OCI-LY1 (cell line): ENCODE measurements at regions not wholly inside any gene's neighbourhood (a gene's known extent, or its start where the extent isn't known, plus 50 kb on each side); places are given as distances from the start of the nearest gene placed in this dataset.

Experiments
- H2AFZ ChIP-seq: fragments of 200-600 bp; sonication (generic), shearing (Covaris generic); 2 replicates; pipeline ENCODE4 v1.6.0; 2014; ENCODE audit warnings: antibody characterized with exemption, mild to moderate bottlenecking, low read length
- H3F3A ChIP-seq: fragments of 200-600 bp; sonication (generic), shearing (Covaris generic); 2 replicates; pipeline ENCODE4 v1.6.0; 2014; ENCODE audit warnings: mild to moderate bottlenecking, antibody characterized with exemption, low read length, moderate library complexity; ENCODE audit not compliant: insufficient read depth
- H3K27ac ChIP-seq: fragments of 200-600 bp; sonication (generic); 2 replicates; pipeline ENCODE4 v1.5.1; 2014; ENCODE audit warnings: low read length, mixed run types, mild to moderate bottlenecking, low read depth; ENCODE audit not compliant: poor library complexity, severe bottlenecking
- H3K27me3 ChIP-seq: fragments of 200-600 bp; sonication (generic); 2 replicates; pipeline ENCODE4 v1.6.0; 2014; ENCODE audit warnings: antibody characterized with exemption, mild to moderate bottlenecking, low read length, moderate library complexity; ENCODE audit not compliant: insufficient read depth
- H3K36me3 ChIP-seq: fragments of 200-600 bp; sonication (generic); 2 replicates; pipeline ENCODE4 v1.6.1; 2014; ENCODE audit warnings: mild to moderate bottlenecking, antibody characterized with exemption, low read length, moderate library complexity, mixed read lengths; ENCODE audit not compliant: insufficient read depth
- H3K4me1 ChIP-seq: fragments of 200-600 bp; sonication (generic); 2 replicates; pipeline ENCODE4 v1.5.1; 2014; ENCODE audit warnings: mild to moderate bottlenecking, low read length, moderate library complexity; ENCODE audit not compliant: insufficient read depth, severe bottlenecking
- H3K4me2 ChIP-seq: fragments of 200-600 bp; sonication (generic), shearing (Covaris generic); 2 replicates; pipeline ENCODE4 v1.6.1; 2014; ENCODE audit warnings: low read length
- H3K4me3 ChIP-seq: fragments of 200-600 bp; sonication (generic); 2 replicates; pipeline ENCODE4 v1.5.1; 2014; ENCODE audit warnings: low read length, low read depth, mild to moderate bottlenecking, mixed read lengths; ENCODE audit not compliant: poor library complexity, severe bottlenecking
- H3K79me2 ChIP-seq: fragments of 200-600 bp; shearing (Covaris generic); 2 replicates; pipeline ENCODE4 v1.6.1; 2016; ENCODE audit warnings: mixed run types, low read length, mixed read lengths; ENCODE audit not compliant: insufficient read depth
- H3K9ac ChIP-seq: fragments of 200-600 bp; sonication (generic), shearing (Covaris generic); 2 replicates; pipeline ENCODE4 v1.6.1; 2014; ENCODE audit warnings: mild to moderate bottlenecking, low read length, mixed read lengths
- H3K9me2 ChIP-seq: fragments of 200-600 bp; sonication (generic), shearing (Covaris generic); 2 replicates; pipeline ENCODE4 v1.6.1; 2014; ENCODE audit warnings: low read depth, mild to moderate bottlenecking, low read length, mixed read lengths
- H3K9me3 ChIP-seq: fragments of 200-600 bp; shearing (Covaris generic); 2 replicates; pipeline ENCODE4 v1.6.1; 2014; ENCODE audit warnings: low read length, mixed read lengths
- H4K20me1 ChIP-seq: fragments of 200-600 bp; sonication (generic), shearing (Covaris generic); 2 replicates; pipeline ENCODE4 v1.6.0; 2016; ENCODE audit warnings: mild to moderate bottlenecking, low read length; ENCODE audit not compliant: insufficient read depth
- EZH2 ChIP-seq: fragments of 200-600 bp; sonication (generic), shearing (Covaris generic); IDR thresholded peaks from 2 replicates; pipeline ENCODE4 v1.8.0; 2017; ENCODE audit warnings: borderline replicate concordance, mixed run types, mild to moderate bottlenecking, antibody characterized with exemption, low read length, moderate library complexity, mixed read lengths
- TF ChIP-seq, protein P1 (sequence below): fragments of 200-600 bp; sonication (generic), shearing (Covaris generic); IDR thresholded peaks from 2 replicates; pipeline ENCODE4 v1.5.1; 2017; ENCODE audit warnings: mild to moderate bottlenecking, antibody characterized with exemption, low read length, moderate library complexity, mixed read lengths

DNA sequence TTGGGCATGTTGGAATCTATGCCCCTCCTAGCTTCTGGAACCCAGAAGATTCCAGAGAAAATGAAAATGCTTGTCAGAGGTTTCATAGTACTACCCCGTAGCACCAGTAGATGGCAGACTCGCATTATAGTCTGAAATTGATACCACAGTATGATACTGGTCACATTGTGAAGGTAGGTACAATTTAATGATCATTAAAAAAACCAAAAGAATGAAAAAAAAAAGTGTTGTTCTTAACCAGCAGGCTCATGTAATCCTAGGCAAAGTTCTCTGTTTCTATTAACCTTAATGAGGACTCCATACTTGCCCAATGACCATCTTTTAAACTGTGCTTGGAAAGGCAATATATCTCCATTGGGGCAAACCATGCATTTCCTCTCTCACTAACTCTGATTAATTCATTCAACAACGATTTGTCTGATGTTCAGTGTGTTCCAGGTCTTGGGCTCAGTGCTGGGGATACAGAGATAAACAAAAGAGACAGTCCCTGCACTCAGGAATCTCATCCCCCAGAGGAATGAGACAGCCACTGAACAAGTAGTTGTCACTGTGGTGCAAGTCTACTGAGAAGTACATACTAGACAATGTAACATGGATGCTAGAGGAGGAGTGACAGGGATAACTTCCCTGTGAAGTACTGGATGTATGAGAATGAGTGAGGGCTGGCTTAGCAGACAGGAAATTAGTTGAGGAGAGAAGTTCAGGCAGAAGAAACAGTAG, 223.5 kb upstream of the PHYHIPL start:
- Histone ChIP-seq H2AFZ (no peak overlapping the region), H3K4me3 (no peak overlapping the region), H3K4me2 (no peak overlapping the region)

DNA sequence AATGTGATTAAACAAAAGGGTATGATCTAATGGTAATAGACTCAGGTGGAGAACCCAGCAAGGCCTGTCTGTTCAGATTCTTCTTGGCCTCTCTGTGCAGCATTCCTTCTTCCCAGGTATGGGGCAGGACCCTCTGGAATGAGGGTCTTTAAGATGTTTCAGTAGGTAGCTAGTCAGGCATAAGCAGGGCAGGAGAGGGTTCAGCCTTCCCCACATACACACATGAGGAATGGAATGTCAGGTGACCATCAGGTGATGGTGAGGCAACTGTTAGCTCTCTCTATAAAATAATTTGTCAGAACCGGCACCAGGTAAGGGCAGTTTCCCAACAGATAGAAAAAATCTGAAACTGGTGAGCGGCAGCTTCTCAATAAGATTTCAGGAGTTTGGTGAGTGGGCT, 222.3 kb upstream of the PHYHIPL start:
- H3K9me3 ChIP-seq: no peaks in the 10 kb centered on the region
- no peaks in the 10 kb centered on the region for H3K36me3 ChIP-seq
- H3K27ac ChIP-seq: no peak overlapping the region
- H3K4me1 ChIP-seq: no peaks in the 10 kb centered on the region
- H3F3A ChIP-seq: no peaks in the 10 kb centered on the region
- no peaks in the 10 kb centered on the region for H4K20me1 ChIP-seq
- H3K4me3 ChIP-seq: no peak overlapping the region
- TF ChIP-seq, protein P1, sequence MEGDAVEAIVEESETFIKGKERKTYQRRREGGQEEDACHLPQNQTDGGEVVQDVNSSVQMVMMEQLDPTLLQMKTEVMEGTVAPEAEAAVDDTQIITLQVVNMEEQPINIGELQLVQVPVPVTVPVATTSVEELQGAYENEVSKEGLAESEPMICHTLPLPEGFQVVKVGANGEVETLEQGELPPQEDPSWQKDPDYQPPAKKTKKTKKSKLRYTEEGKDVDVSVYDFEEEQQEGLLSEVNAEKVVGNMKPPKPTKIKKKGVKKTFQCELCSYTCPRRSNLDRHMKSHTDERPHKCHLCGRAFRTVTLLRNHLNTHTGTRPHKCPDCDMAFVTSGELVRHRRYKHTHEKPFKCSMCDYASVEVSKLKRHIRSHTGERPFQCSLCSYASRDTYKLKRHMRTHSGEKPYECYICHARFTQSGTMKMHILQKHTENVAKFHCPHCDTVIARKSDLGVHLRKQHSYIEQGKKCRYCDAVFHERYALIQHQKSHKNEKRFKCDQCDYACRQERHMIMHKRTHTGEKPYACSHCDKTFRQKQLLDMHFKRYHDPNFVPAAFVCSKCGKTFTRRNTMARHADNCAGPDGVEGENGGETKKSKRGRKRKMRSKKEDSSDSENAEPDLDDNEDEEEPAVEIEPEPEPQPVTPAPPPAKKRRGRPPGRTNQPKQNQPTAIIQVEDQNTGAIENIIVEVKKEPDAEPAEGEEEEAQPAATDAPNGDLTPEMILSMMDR: no peak
- TF ChIP-seq EZH2: no peak
- no peak overlapping the region for H3K4me2 ChIP-seq
- no peaks in the 10 kb centered on the region for H3K9me2 ChIP-seq
- H3K9ac ChIP-seq: no peak overlapping the region
- no peaks in the 10 kb centered on the region for H3K27me3 ChIP-seq
- no peak overlapping the region for H2AFZ ChIP-seq
- no peaks in the 10 kb centered on the region for H3K79me2 ChIP-seq

More for the DNA sequence above, 223.5 kb upstream of the PHYHIPL start:
- Histone ChIP-seq H3K27ac (no peak overlapping the region), H3K36me3 (no peaks in the 10 kb centered on the region), H3K9me2 (no peaks in the 10 kb centered on the region), H3K79me2 (no peaks in the 10 kb centered on the region), H3K4me1 (no peaks in the 10 kb centered on the region), H3K9ac (no peak overlapping the region), H3K27me3 (no peaks in the 10 kb centered on the region), H4K20me1 (no peaks in the 10 kb centered on the region), H3F3A (no peaks in the 10 kb centered on the region), H3K9me3 (no peaks in the 10 kb centered on the region)
- TF ChIP-seq EZH2: no peak
- TF ChIP-seq, protein P1: peak; percentile 83

DNA sequence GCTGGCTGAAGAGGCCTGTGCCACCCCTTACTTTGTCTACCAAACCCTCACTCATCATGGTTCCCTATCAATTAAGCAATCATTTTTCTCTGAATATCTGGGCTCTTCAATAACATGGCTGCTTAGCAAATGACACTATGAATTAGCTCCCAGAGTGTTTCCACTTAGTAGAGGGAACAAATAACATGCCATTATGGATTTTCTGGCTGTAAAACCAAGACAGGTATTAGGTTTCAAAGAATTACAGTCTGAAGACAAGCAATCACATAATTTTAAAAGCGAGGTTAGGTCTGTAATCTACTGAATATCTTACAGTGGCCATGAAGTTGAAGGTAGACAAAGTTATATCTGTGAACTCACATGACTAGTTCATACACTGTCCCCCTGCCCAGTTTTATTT, 220.8 kb upstream of the PHYHIPL start:
- no peaks in the 10 kb centered on the region for H3K9me2 ChIP-seq
- no peak overlapping the region for H2AFZ ChIP-seq
- no peaks in the 10 kb centered on the region for H4K20me1 ChIP-seq
- no peaks in the 10 kb centered on the region for H3K9me3 ChIP-seq
- H3K9ac ChIP-seq: no peak overlapping the region
- no peaks in the 10 kb centered on the region for H3F3A ChIP-seq
- no peaks in the 10 kb centered on the region for H3K36me3 ChIP-seq
- no peak overlapping the region for H3K4me3 ChIP-seq
- H3K27ac ChIP-seq: no peak overlapping the region
- H3K4me2 ChIP-seq: no peak overlapping the region
- no peaks in the 10 kb centered on the region for H3K79me2 ChIP-seq
- no peaks in the 10 kb centered on the region for H3K4me1 ChIP-seq
- H3K27me3 ChIP-seq: no peaks in the 10 kb centered on the region
- TF ChIP-seq, protein P1: no peak
- no peak for TF ChIP-seq EZH2
